Hepatocyte (in vitro differentiated cells): ENCODE measurements at regions not wholly inside any gene's neighbourhood (a gene's known extent, or its start where the extent isn't known, plus 50 kb on each side); places are given as distances from the start of the nearest gene placed in this dataset.

Source experiments
- EZH2 ChIP-seq: fragments of 200-600 bp; sonication (generic); IDR thresholded peaks from 2 replicates; pipeline ENCODE4 v1.6.1; 2016; ENCODE audit warnings: antibody characterized with exemption, mild to moderate bottlenecking, borderline replicate concordance
- TF ChIP-seq, protein P1 (sequence below): fragments of 200-600 bp; sonication (generic); IDR thresholded peaks from 2 replicates; pipeline ENCODE4 v1.5.1; 2016; ENCODE audit warnings: antibody characterized with exemption, mild to moderate bottlenecking; ENCODE audit not compliant: poor library complexity

DNA sequence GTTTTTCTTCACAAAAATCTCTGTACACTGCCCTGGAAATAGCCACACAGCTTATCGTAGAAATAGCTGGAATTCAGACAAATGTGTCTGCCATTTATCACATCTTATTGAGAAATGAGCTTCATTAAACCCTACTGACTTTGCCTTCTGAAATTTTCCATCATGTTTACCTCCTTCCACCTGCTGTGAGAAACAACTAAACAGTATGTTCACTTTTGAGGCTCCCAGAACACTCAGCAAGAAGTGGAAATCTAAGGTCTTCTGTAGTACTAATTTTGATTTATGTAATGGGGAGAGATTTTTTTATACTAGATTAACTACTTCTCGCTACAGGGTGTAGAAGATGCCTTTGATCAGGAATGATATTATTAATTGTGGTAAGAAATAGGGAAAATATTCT is 268.0 kb downstream of the KCNC2 start:
- TF ChIP-seq, protein P1, sequence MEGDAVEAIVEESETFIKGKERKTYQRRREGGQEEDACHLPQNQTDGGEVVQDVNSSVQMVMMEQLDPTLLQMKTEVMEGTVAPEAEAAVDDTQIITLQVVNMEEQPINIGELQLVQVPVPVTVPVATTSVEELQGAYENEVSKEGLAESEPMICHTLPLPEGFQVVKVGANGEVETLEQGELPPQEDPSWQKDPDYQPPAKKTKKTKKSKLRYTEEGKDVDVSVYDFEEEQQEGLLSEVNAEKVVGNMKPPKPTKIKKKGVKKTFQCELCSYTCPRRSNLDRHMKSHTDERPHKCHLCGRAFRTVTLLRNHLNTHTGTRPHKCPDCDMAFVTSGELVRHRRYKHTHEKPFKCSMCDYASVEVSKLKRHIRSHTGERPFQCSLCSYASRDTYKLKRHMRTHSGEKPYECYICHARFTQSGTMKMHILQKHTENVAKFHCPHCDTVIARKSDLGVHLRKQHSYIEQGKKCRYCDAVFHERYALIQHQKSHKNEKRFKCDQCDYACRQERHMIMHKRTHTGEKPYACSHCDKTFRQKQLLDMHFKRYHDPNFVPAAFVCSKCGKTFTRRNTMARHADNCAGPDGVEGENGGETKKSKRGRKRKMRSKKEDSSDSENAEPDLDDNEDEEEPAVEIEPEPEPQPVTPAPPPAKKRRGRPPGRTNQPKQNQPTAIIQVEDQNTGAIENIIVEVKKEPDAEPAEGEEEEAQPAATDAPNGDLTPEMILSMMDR = no peak
- TF ChIP-seq EZH2 = no peak
